Chondrocyte (in vitro differentiated cells): ENCODE measurements at regions not wholly inside any gene's neighbourhood (a gene's known extent, or its start where the extent isn't known, plus 50 kb on each side); places are given as distances from the start of the nearest gene placed in this dataset.

ENCODE experiments used
- DNase-seq: peaks from one replicate; pipeline ENCODE4 v3.0.0; 2021; ENCODE audit warnings: mixed read lengths, low spot score
- H3K27ac Mint-ChIP-seq: one replicate; pipeline ENCODE4 v1.8.0; 2021; ENCODE audit warnings: mild to moderate bottlenecking, moderate library complexity, mixed read lengths; ENCODE audit not compliant: unreplicated experiment
- H3K27me3 Mint-ChIP-seq: 2 replicates; pipeline ENCODE4 v1.8.0; 2021; ENCODE audit warnings: low read depth, mixed read lengths
- H3K36me3 Mint-ChIP-seq: 2 replicates; pipeline ENCODE4 v1.8.0; 2021; ENCODE audit warnings: low read depth, mixed read lengths
- H3K4me1 Mint-ChIP-seq: 2 replicates; pipeline ENCODE4 v1.8.0; 2021; ENCODE audit warnings: low read depth, mild to moderate bottlenecking, mixed read lengths
- H3K4me3 Mint-ChIP-seq: one replicate; pipeline ENCODE4 v1.8.0; 2021; ENCODE audit warnings: mild to moderate bottlenecking, moderate library complexity, mixed read lengths; ENCODE audit not compliant: unreplicated experiment
- H3K9me3 Mint-ChIP-seq: 2 replicates; pipeline ENCODE4 v1.8.0; 2021; ENCODE audit warnings: low read depth, mixed read lengths
- TF ChIP-seq, protein P1 (sequence below): fragments of 200-600 bp; sonication (generic); IDR thresholded peaks from 2 replicates; pipeline ENCODE4 v1.5.0; 2021; ENCODE audit warnings: antibody characterized with exemption, mild to moderate bottlenecking, moderate library complexity

GRCh38 chr3:30982416-30983075 lies 88.1 kb upstream of the GADL1 start:
- TF ChIP-seq, protein P1, sequence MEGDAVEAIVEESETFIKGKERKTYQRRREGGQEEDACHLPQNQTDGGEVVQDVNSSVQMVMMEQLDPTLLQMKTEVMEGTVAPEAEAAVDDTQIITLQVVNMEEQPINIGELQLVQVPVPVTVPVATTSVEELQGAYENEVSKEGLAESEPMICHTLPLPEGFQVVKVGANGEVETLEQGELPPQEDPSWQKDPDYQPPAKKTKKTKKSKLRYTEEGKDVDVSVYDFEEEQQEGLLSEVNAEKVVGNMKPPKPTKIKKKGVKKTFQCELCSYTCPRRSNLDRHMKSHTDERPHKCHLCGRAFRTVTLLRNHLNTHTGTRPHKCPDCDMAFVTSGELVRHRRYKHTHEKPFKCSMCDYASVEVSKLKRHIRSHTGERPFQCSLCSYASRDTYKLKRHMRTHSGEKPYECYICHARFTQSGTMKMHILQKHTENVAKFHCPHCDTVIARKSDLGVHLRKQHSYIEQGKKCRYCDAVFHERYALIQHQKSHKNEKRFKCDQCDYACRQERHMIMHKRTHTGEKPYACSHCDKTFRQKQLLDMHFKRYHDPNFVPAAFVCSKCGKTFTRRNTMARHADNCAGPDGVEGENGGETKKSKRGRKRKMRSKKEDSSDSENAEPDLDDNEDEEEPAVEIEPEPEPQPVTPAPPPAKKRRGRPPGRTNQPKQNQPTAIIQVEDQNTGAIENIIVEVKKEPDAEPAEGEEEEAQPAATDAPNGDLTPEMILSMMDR = no peak
- no peaks in the 10 kb centered on the region for H3K27me3 Mint-ChIP-seq
- no peak overlapping the region for H3K27ac Mint-ChIP-seq
- no peak for DNase-seq
- H3K4me1 Mint-ChIP-seq = no peaks in the 10 kb centered on the region
- no peaks in the 10 kb centered on the region for H3K9me3 Mint-ChIP-seq
- no peaks in the 10 kb centered on the region for H3K36me3 Mint-ChIP-seq
- H3K4me3 Mint-ChIP-seq = no peak overlapping the region

- DNase-seq = no peak
- H3K27ac Mint-ChIP-seq = no peak overlapping the region
- TF ChIP-seq, protein P1 = no peak
- no peaks in the 10 kb centered on the region for H3K4me1 Mint-ChIP-seq
- H3K4me3 Mint-ChIP-seq = no peak overlapping the region
- peaks cover 5% of the 10 kb centered on the region for H3K27me3 Mint-ChIP-seq
- no peaks in the 10 kb centered on the region for H3K36me3 Mint-ChIP-seq
- H3K9me3 Mint-ChIP-seq = no peaks in the 10 kb centered on the region
These were observed 90.6 kb upstream of the GADL1 start for GRCh38 chr3:30984855-30985749.

DNA sequence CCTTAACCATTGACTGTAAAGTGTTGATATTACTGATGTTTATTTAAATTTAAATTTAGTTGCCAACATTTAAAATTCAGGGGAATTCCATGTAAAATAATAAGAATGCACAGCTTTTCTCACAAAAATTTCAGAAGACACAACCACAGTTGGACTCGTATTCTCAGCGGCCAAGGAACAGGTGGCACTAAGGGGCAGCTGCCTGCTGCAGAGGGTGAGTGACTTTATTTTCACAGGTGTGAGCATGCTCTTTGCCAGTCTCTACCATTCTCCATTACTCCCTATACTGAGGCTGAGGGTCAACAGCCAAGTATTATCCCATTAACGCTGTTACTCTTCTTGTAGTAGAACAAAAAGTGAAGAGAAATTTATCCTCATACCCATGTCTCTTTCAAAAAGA lies 92.1 kb upstream of the GADL1 start:
- no peaks in the 10 kb centered on the region for H3K4me1 Mint-ChIP-seq
- peaks cover 5% of the 10 kb centered on the region for H3K27me3 Mint-ChIP-seq
- H3K27ac Mint-ChIP-seq = no peak overlapping the region
- no peaks in the 10 kb centered on the region for H3K36me3 Mint-ChIP-seq
- H3K9me3 Mint-ChIP-seq = no peaks in the 10 kb centered on the region
- no peak overlapping the region for H3K4me3 Mint-ChIP-seq
- TF ChIP-seq, protein P1 = no peak
- no peak for DNase-seq

GRCh38 chr3:30988769-30989168 lies 94.3 kb upstream of the GADL1 start:
- Mint-ChIP-seq H3K27ac (no peak overlapping the region), H3K4me3 (no peak overlapping the region), H3K36me3 (no peaks in the 10 kb centered on the region), H3K27me3 (peaks cover 5% of the 10 kb centered on the region), H3K9me3 (no peaks in the 10 kb centered on the region), H3K4me1 (no peaks in the 10 kb centered on the region)
- TF ChIP-seq, protein P1 = no peak
- no peak for DNase-seq

- Mint-ChIP-seq H3K27me3 (peaks cover 5% of the 10 kb centered on the region), H3K27ac (no peak overlapping the region), H3K9me3 (peaks cover 2% of the 10 kb centered on the region), H3K4me1 (no peaks in the 10 kb centered on the region), H3K36me3 (no peaks in the 10 kb centered on the region), H3K4me3 (no peak overlapping the region)
- DNase-seq = no peak
- TF ChIP-seq, protein P1 = no peak
These were observed 95.0 kb upstream of the GADL1 start for GRCh38 chr3:30989276-30990030.
